AML-193 (cell line): ENCODE measurements at regions not wholly inside any gene's neighbourhood (a gene's known extent, or its start where the extent isn't known, plus 50 kb on each side); places are given as distances from the start of the nearest gene placed in this dataset.

Source experiments
- DNase-seq, 2 experiments: peaks; one replicate each; lab custom pipeline; 2025; lab: John Stamatoyannopoulos, UW

DNA sequence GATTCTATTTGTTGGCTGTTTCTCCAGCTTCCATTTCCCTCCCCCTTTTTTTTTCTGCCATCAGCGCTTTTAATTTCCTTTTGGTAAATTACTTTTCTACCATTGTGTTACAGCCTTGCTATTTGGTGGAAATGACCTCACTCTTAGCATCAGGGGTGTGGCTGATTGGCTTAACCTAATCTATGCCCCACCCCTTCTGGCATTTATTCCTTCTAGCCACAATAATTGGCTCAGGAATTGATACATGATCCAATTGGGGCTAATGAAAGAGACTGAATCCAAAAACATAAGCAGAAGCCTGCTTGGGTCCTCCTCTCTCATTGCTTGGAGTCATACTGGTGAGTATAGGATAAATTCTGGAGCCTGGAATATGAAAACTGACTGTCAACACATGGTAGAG lies 402.4 kb upstream of the LRRC4C start:
- DNase-seq, result no peak

DNA sequence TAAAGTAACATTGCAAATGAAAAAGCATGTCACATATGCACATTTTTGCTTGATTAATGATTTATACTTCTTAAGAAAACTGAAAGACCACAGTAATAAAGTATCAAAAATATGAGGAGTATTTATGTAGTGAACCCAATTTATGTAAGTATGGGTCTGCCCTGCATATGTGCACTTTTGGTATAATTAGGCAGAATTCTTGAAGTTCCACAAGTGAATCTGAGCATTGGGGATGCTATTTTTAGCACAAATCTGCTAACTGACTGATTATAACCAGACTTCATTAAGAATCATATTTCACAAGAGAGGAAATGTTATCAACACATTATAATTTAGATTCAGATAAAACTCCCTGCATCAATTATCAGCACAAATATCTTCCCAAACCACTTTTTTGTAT lies 407.1 kb upstream of the LRRC4C start:
- no peak for DNase-seq

DNA sequence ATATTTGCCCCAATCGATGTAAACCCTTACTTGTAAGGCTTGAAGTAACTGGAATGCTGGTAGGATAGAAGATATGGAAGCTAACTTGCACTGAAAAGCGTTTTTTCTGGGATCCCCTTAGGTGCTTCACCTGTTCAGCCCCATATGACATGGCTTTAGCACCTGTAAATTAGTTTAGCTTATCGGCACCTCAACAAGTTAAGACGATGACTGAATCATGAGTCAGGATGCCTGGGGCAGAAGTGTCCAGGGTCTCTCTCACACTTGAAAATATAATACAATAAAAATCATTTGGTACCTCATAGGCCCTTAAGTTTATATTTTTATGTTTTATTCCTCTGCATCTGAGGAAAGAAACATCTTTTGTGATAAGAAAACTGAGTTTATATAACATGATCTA lies 409.2 kb upstream of the LRRC4C start:
- DNase-seq, result no peak

DNA sequence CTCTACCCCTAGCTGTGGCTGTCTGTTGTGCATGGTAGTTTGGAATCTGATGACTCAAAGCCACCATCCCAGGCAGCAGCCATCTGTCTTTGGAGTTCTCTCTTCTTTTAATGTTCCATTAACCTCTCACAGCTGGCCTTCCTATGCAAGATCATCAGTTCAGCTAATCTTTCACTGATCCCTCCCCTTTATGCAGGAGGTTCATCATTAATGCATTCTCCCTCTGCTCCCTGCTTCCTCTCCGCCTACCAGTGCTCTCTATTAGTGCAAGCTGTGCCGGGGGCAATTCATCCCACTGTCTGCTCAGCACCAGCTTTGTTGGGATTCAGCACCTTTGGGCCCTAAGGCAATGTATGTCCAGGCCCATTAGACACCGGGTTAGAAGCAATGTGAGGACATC lies 413.0 kb upstream of the LRRC4C start:
- DNase-seq, result no peak

DNA sequence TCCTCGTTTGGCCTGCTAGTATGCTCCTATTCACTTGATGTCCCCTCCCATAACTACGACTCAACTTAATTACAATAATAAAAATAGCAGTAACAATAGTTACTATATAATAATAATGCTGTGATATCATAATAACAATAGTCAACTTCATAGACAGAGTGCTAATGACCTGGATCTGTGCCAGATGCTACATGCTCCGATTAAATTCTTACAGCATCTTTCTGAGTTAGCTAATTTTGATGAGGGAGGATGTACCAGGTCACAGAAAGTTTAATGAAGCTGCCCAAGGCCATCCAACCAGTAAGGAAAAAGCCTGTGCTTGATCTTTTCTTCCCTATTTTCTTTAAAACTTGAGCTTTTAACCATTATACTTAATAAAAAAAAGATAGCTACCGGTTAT lies 413.4 kb upstream of the LRRC4C start:
- no peak for DNase-seq

DNA sequence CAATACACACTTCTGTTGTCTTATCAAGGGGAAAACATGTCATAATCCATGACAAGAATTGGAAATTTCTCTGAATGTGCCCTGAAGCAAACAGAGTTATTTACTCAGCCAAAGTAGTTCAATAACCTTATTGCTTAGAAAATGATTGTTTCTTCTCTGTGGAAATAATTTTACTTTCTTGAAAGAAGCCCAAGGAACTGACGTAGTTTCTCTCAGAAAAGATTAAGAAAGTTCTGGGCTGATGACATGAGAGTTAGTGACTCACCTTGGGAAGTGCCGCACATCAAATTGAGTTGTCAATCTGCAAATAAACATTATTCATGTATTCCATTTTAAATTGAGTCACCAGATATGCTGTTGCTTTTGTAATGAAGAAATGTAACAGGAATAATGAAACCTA lies 418.6 kb upstream of the LRRC4C start:
- no peak for DNase-seq

DNA sequence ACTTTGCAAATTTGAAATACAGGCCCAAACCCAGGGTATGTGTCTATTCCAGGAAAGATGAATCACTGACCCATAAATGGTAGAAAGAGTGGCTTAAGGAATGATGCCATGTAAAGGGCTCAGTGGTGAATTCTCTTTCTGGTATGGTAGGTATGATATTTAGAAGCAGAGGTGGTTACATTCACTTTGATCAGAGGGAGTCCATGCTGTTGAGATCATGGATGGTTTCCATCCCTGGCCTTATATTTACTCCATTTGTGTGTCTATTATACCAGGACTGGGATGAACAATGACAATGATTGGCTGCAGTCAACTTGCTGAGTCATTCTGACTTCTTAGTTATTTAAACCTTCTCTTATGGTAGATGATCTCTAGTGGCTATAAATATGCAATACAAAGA lies 419.8 kb upstream of the LRRC4C start:
- DNase-seq, result no peak

DNA sequence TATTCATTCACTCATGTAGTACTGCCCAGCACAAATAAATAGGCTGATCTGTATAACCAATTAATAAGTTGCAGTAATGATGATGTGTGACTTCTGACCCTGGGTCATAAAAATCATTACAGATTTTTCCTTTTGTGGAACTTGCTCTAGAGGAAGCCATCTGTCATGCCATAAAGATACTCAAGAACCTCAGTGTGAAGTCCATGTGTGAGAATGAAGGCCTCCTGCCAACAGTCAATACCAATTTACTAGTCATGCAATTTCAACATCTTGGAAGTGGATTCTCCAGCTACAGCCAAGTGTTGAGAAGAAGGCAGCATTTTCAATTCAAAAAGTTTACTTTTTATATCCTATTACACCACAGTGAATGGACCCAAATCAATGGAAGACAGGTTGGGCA lies 435.6 kb upstream of the LRRC4C start:
- no peak for DNase-seq

DNA sequence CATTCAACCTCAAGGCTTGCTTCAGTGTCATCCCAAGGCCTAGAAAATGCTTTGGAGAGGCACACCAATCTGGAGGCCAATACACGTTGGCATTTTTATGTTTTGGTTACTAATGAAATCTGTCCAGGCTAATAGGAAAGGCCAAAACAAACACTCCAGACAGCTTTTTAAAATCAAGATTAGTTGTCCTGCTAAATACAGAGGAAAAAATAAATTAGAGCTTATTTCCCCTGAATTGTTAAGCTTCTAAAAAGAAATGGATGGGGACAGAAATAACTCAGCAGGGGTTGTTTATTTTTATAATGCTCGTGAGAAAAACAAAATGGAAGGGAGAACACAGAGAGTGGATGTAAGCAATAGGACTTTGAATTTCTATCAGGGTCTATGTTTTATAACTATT lies 438.5 kb upstream of the LRRC4C start:
- DNase-seq, result no peak

DNA sequence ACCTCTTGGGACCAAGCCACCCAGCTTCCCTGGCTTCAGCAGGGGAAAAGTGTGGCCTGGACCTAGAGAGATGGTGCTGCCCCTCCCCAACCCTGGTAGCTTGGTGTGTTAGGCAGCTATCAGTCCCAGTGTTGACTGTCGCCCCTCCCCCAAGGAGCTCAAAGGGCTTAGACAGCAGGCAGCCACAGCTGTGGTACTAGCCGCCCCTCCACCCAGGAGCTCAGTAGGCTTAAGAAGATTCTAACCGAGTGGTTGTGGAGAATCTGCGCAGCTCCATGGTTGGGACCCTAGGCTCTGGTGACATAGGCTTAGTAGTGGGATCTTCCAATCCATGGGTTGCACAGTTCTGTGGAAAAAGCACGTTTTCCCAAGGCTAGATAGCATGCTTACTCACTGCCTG lies 458.4 kb upstream of the LRRC4C start:
- DNase-seq, result no peak

DNA sequence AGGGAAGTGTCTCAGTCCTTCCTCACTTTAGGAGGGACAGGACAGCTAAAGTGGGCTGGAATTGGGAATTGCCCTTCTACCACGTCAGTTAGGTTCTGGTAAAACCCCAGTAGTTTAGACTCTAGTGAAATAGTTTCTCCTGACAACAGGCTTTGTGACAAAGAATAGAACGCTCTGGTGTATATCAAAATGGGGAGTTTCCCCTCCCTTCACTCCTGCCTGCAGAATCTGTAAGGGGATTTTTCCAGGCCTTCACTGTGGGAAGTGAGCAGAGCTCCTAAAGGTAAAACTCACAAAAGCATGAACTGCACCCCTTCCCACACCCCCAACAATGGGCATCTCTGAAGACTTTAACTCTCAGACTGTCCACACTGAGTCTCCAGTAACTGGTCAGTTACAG lies 460.9 kb upstream of the LRRC4C start:
- no peak for DNase-seq

DNA sequence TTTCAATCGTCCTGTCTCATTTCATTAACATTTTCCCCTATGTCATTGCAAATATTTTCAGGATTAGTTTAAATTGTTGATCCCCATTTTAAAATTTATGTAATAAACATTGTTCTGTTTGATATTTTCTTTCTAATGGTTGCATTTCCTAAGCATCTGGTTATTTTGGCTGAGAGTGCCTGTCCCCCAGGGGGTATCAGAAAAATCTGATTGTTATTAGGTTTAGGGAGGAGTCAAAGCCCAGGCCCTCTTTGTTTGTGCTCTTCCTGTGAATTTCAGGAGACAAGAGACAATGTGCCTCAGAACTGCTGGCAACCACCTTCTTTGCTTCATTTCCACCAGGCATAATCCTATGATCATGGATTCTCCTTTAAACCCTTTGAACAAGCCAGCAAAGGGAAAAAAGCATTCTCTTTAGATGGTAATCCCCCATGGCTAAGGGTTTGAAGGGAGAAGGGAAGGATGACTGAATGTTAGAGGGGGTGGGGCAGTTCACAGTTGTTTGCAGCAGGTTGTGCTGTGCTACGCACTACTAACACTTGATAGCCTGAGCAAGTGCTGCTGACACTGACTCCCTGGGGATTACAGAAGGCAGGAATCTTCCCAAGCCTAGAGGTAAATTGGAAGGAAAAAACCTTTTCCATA lies 462.4 kb upstream of the LRRC4C start:
- DNase-seq, result no peak

DNA sequence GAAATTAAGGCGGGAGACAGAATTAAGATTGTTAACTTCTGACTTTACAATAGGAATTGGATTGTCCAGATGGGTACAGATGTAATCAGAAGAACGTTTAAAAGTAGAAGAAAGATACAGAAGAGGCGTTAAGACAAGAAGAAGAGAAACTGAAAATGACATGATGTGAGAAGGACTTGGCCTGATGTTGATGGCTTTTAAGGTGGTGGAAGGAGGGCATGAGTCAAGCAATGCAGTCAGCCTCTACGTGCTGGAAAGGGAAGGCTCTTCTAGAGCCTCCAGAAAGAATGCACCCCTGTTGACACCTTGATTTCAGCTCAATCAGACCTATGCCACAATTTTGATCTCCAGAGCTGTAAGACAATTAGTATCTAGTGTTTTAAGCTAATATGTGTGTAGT lies 466.9 kb upstream of the LRRC4C start:
- no peak for DNase-seq

DNA sequence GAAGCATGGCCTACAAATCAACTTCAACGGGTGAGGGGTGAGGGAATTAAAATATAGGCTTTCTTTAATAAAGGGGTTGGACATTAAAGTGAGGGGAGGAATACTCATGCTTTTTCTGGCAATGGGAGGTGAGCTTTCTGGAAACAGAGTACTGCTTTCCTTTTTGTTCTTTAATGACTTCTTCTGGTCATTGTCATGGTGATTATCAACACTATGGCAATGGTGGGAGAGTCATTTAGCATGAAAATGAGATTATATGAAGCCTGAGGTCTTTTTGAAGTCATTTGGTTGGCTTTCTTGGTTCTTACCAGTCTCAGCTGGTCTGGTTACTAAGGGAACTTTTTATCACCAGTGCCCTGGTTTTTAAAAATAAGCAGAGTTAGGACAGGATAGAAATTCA lies 475.8 kb upstream of the LRRC4C start:
- no peak for DNase-seq

DNA sequence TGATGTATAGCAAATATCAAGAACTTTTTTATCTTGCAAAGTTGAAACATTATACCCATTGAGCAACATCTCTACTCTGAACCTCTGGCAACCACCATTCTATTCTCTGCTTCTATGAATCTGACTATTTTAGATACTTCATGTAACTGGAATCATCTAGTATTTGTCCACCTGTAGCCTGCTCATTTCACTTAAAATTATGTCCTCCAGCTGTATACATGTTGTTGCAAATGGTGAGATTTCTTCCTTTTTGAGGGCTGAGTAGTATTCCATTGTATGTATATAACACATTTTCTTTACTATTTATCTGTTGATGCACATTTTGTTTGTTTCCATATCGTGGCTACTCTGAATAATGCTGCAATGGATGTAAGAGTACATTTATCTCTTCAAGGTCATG lies 476.3 kb upstream of the LRRC4C start:
- no peak for DNase-seq

DNA sequence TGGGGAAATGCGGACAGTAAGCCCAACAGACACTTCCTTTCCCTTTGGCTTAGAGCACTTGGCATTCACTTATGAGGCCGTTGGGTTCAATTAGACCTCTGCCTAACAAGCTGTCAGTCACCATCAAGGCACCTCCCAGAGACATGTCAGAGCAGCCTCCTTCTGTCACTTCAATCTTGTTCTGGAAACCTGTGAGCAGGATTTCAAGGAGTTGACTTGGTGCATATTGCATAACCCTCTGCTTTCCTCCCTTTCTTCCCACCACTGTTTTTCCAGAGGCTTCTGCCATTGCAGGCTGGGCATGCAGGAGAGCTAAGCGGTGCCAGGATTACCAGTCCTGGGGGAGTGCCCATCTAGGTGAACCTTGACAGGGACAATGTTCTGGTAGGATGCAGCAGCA lies 484.2 kb upstream of the LRRC4C start:
- DNase-seq, result no peak

DNA sequence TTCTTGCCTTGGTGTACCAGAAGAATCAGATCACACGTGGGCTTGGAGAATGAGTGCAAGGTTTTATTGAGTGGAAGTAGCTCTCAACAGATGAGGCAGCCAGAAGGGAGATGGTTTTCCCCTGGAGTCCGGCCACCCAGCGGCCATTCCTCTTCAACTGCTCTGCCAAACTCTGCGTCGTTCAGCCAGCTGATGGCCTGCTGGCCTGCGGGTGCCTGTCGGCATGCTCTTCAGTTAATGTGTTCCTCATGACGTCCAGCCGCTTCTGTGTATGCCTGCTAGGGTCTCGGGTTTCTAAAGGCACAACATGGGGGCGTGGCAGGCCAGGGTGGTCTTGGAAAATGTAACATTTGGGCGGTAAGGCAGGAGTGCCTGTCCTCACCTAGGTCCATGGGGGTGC lies 487.9 kb upstream of the LRRC4C start:
- no peak for DNase-seq

DNA sequence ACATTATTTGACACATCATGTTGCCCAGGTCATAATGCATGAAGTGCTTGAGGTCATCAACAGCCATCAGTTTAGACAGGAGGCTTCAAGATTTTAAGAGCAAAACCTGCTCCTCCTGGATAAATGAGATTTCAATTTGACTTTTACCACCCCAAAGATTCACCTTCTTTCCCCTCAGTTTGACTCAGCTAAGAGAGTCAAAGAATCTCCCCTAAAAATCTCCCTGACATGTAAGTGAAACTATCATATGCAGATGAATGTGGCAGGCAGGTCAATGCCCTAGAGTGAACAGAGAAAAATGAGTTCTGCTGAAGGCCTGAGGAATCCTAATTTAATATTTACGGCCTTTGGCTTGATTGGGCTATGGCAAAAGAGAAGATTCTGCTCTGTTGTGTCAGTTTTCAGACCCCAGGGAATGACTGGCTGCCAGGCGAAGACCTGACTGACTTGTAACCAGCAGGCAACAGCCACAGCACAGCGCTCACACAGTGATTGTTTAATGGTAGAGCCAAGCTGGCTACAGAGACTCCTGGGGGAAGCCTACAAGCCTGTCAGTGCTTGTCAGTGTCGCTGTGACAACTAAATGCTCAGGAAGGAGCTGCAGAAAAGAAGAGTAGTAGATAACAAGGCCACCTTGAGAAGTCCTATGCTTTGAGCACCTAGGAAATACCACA lies 491.2 kb upstream of the LRRC4C start:
- DNase-seq, result no peak

DNA sequence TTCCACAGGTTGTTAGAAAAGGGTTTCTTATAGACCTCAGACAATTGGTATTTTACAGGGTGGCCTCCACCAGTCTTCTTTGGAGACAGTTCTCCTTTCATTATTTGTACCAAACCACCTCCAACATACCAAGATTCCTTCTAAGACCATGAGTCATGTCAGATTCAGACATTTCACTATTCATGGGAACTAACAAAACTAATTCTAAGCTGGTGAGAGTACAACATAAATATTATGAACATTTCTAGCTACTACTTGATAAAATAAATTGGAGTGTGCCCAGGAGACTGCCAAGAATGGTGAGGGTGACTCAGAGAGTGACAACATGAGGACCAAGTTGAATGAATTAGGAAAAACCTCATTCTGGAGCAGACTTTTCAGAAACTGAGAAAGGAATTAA lies 494.6 kb upstream of the LRRC4C start:
- DNase-seq, result no peak

DNA sequence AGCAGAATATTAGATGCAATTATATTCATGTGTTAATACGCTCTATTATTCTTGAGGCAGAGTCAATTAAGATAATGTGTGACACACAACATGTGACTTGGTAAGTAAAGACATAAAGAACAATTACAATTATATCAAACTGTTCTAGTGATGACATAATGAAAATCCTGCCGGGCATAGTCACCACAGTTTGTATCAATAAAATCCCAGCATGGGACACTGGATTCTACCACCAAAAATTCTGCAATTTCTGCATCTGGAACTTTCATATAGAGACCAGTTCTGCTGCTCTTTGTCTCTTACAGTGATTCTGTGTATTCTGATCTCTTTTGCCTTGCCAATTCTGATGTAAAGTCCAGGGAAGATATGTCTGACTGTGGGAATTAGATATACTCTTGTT lies 495.6 kb upstream of the LRRC4C start:
- DNase-seq, result no peak

DNA sequence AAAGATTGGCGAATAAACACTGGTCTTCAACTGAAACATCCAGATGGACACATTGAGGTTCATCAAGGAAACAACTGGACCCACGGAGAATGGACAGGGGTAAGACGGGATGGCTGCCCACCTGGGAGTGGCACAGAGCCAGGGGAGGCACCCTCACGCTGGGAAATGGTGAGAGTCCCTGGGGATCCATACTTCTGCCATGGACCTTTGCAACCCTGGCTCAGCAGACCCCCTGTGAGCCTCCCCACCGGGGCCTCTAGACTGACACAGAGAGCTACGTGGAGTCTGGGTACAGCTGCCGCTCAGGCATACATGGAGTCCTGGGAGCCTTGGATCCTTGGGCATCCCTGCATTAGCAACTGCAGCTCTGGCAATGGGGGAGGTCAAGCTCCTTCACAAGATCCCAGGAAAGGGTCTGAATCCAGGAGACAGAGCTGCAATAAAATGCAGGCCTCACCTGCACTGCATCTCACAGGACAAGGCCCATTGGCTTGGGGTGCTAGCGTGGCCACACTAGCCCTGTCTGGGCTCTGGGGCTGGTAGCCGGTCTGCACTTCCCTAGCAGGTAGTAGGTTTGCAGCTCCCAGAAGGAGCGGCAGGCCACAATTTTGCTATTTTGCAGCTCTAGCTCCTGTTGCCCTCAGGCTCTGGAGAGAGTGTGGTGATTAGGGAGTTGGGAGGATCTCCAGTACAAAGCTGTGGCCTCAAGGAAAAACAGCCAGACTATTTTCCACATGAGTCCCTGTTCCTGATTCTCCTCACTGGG lies 496.4 kb upstream of the LRRC4C start:
- no peak for DNase-seq

DNA sequence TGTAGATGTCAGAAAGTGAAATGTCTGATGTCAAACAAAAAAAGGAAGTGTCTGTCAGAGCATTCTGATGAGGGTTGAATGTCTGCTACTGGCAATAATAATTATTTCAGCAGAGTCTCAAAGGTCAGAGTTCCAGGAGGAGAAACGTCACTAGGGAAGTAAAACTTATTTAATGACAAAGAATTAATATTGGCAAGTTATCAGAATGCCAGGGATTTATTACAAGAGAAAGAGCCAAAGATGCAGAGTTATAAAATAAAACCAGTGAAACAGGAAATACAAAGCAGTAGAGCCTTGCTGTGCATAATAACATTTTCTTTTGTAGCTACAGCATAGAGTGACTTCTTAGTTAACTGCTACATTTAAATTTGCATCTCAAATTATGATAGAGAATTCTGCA lies 504.0 kb upstream of the LRRC4C start:
- DNase-seq, result no peak

DNA sequence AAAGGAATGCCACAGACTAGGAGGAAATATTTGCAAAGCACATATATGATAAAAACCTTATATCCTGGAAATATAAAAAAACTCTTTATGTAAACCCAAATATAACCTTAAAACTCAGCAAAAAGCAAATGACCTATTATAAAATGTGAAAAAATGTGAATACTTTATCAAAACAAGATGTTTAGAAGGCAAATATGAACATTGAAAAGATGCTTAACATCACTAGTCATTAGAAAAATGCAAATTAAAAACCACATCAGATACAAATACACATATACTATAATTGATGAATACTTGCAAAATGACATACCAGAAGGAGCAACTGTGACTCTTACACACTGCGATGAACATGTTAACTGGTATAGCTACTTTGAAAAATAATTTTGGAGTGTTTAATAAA lies 511.2 kb upstream of the LRRC4C start:
- no peak for DNase-seq

DNA sequence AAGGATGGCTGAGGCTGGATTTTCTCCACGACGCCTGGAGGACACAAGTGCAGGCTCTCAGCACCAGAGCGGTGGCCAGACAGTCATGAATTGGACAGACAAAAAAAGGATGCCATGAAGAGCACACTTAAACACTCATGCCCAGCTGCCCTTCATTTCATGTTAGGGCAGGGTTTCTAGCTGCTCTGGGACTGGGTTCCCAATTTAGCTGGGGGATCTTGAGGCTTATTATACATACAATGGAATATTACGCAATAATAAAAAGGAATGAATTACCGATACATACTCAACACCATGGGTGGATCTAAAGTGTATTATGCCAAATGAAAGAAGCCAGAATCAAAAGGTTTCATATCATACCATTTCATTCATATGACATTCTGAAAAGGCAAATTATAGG lies 512.1 kb upstream of the LRRC4C start:
- DNase-seq, result no peak
